K562 (cell line): ENCODE measurements at regions not wholly inside any gene's neighbourhood (a gene's known extent, or its start where the extent isn't known, plus 50 kb on each side); places are given as distances from the start of the nearest gene placed in this dataset.

Source experiments
- ATAC-seq: fragments of 200-7000 bp; cut with Tn5 transposase; 3 replicates; pipeline ENCODE4 v1.9.1; 2020; ENCODE audit warnings: moderate library complexity
- BruUV-seq: library from RNA; stranded (reverse); fragments of 400-500 nt; replicated peaks from 2 replicates; lab custom pipeline; 2021; lab: Mats Ljungman, UMichigan
- CTCF ChIA-PET: fragments of 300-600 bp; formaldehyde crosslinking; extraction: SDS; loops from one replicate; lab custom pipeline; 2021; ENCODE audit warnings: low intra/inter-chr PET ratio; lab: Yijun Ruan, JAX
- POLR2A ChIA-PET: fragments of 300-600, 350-650 bp; sonication (Branson Sonifier 250); formaldehyde crosslinking; extraction: SDS; loops from one replicate; lab custom pipeline; 2021; ENCODE audit warnings: antibody characterized with exemption, inconsistent platforms; lab: Yijun Ruan, JAX
- DNase-seq, 4 experiments: peaks; one replicate each; pipeline versions ENCODE4 v3.0.0 to v3.0.0-alpha.2; 2011 to 2018; ENCODE audit warnings: low spot score in 3 of 4, mixed read lengths in 3 of 4; ENCODE audit errors: extremely low read depth in 1 of 4
- FAIRE-seq: peaks from 2 replicates; lab custom pipeline; 2011; peaks lifted over from hg19 to GRCh38; lab: Jason Lieb, UNC
- H2AFZ ChIP-seq: 2 replicates; pipeline ENCODE4 v1.6.0; 2011; ENCODE audit warnings: low read depth, low read length, control low read depth, inconsistent platforms
- H3K27ac ChIP-seq: fragments of 200-600 bp; 3 replicates; pipeline ENCODE4 v1.8.0; 2011; ENCODE audit warnings: low read depth, mild to moderate bottlenecking, control low read depth, inconsistent platforms, low read length, moderate library complexity, mixed read lengths; ENCODE audit errors: extremely low read depth
- H3K27me3 ChIP-seq, 2 experiments: fragments of 300-600 bp in 1 of 2; 2 replicates in 1 of 2; 3 replicates in 1 of 2; pipeline versions ENCODE4 v1.6.0 to v1.8.0; 2011; ENCODE audit warnings: inconsistent platforms in 2 of 2, low read length in 2 of 2, mild to moderate bottlenecking in 1 of 2, mixed read lengths in 1 of 2, moderate library complexity in 1 of 2; ENCODE audit not compliant: control insufficient read depth in 2 of 2, insufficient read depth in 2 of 2
- H3K36me3 ChIP-seq: fragments of 300-600 bp; 3 replicates; pipeline ENCODE4 v1.8.0; 2011; ENCODE audit warnings: mild to moderate bottlenecking, low read length, inconsistent platforms; ENCODE audit not compliant: control insufficient read depth, insufficient read depth
- H3K4me1 ChIP-seq, 2 experiments: fragments of 200-600 bp in 1 of 2; replicated peaks in 1 of 2; 2 replicates in 1 of 2; 3 replicates in 1 of 2; pipeline versions ENCODE4 v1.5.1 to v1.8.0; 2011; ENCODE audit warnings: inconsistent platforms in 2 of 2, low read length in 2 of 2, mild to moderate bottlenecking in 1 of 2, mixed read lengths in 1 of 2, moderate library complexity in 1 of 2; ENCODE audit not compliant: control insufficient read depth in 2 of 2, insufficient read depth in 2 of 2
- H3K4me2 ChIP-seq: 2 replicates; pipeline ENCODE4 v1.6.1; 2011; ENCODE audit warnings: low read length, control low read depth, inconsistent platforms, mixed read lengths; ENCODE audit not compliant: insufficient read depth
- H3K4me3 ChIP-seq: fragments of 200-600 bp; sonication (generic), shearing (Covaris generic); 2 replicates; pipeline ENCODE4 v1.5.1; 2016; ENCODE audit warnings: control low read depth, inconsistent platforms
- H3K79me2 ChIP-seq: fragments of 200-600 bp; 3 replicates; pipeline ENCODE4 v1.8.0; 2011; ENCODE audit warnings: low read length, inconsistent platforms; ENCODE audit not compliant: control insufficient read depth, insufficient read depth
- H3K9ac ChIP-seq, 2 experiments: 2 replicates each; pipeline versions ENCODE4 v1.6.0 to v1.6.1; 2011; ENCODE audit warnings: low read depth in 2 of 2, low read length in 2 of 2, control low read depth in 1 of 2, inconsistent platforms in 1 of 2, mild to moderate bottlenecking in 1 of 2, mixed read lengths in 1 of 2; ENCODE audit not compliant: insufficient read depth in 1 of 2
- H3K9me1 ChIP-seq: one replicate; pipeline ENCODE4 v1.6.0; 2011; ENCODE audit warnings: inconsistent platforms, mild to moderate bottlenecking, low read length, moderate library complexity; ENCODE audit not compliant: control insufficient read depth, insufficient read depth
- H3K9me3 ChIP-seq: replicated peaks from 2 replicates; pipeline ENCODE4 v1.5.1; 2011; ENCODE audit warnings: low read depth, low read length, inconsistent platforms; ENCODE audit not compliant: control insufficient read depth, insufficient read depth
- H4K20me1 ChIP-seq: replicated peaks from 2 replicates; pipeline ENCODE4 v1.6.1; 2011; ENCODE audit warnings: low read length, inconsistent platforms, mixed read lengths; ENCODE audit not compliant: control insufficient read depth, insufficient read depth
- ADNP ChIP-seq: fragments of 200-800 bp; sonication (Bioruptor generic); IDR thresholded peaks from 2 replicates; pipeline ENCODE4 v1.6.1; 2016; ENCODE audit warnings: missing genetic modification characterization, missing compliant biosample characterization
- CEBPZ ChIP-seq: fragments of 150-350 bp; IDR thresholded peaks from 2 replicates; pipeline ENCODE4 v1.6.1; 2014; ENCODE audit warnings: low read depth, mild to moderate bottlenecking, low read length, borderline replicate concordance
- DNMT1 ChIP-seq: fragments of 450-650 bp; IDR thresholded peaks from 2 replicates; pipeline ENCODE4 v1.6.1; 2016; ENCODE audit warnings: antibody characterized with exemption, mild to moderate bottlenecking
- FUS ChIP-seq: fragments of 200-400 bp; formaldehyde crosslinking; optimal IDR thresholded peaks from 2 replicates; pipeline ENCODE3; 2017; ENCODE audit warnings: low read depth, low read length
- HDAC2 ChIP-seq: fragments of 450-650 bp; IDR thresholded peaks from 2 replicates; pipeline ENCODE4 v1.6.1; 2016; ENCODE audit warnings: mild to moderate bottlenecking
- HDAC8 ChIP-seq: fragments of 450-650 bp; IDR thresholded peaks from 2 replicates; pipeline ENCODE4 v1.6.1; 2016; ENCODE audit warnings: mild to moderate bottlenecking, missing genetic modification characterization, moderate library complexity, missing compliant biosample characterization
- MBD1 ChIP-seq: fragments of 250-450 bp; sonication (Bioruptor Pico); IDR thresholded peaks from 2 replicates; pipeline ENCODE4 v1.8.0; 2022; ENCODE audit warnings: inconsistent platforms
- PHF20 ChIP-seq: fragments of 450-650 bp; IDR thresholded peaks from 2 replicates; pipeline ENCODE4 v1.6.1; 2018; ENCODE audit not compliant: partially characterized antibody
- PPARD ChIP-seq: fragments of 250-450 bp; sonication (Bioruptor Pico); IDR thresholded peaks from 2 replicates; pipeline ENCODE4 v1.8.0; 2022; ENCODE audit warnings: inconsistent platforms, mild to moderate bottlenecking, moderate library complexity
- TFE3 ChIP-seq: fragments of 450-650 bp; formaldehyde crosslinking; IDR thresholded peaks from 2 replicates; pipeline ENCODE4 v1.4.0; 2020; ENCODE audit warnings: mild to moderate bottlenecking, mixed read lengths
- ZNF121 ChIP-seq: sonication (generic); formaldehyde crosslinking; conservative IDR thresholded peaks from 2 replicates; pipeline ENCODE4 v1.8.0; 2022; ENCODE audit warnings: missing genetic modification reagents
- ZNF57 ChIP-seq: fragments of 450-650 bp; formaldehyde crosslinking; IDR thresholded peaks from 2 replicates; pipeline ENCODE4 v1.4.0; 2020; ENCODE audit warnings: mild to moderate bottlenecking, moderate library complexity
- ZNF644 ChIP-seq: fragments of 200-800 bp; sonication (Bioruptor generic); IDR thresholded peaks from 2 replicates; pipeline ENCODE4 v1.6.1; 2016; ENCODE audit warnings: low read depth, missing genetic modification characterization, missing compliant biosample characterization
- WGBS: fragments of 100-300 bp; shearing (Covaris generic); methylation state at CpG from one replicate; pipeline ENCODE4 v1.1.6; 2016; ENCODE audit warnings: low coverage, mixed read lengths; ENCODE audit not compliant: insufficient coverage; ENCODE audit errors: missing lambda C conversion rate; 5-methylcytosine and 5-hydroxymethylcytosine counted together
- in situ Hi-C: fragments of 300-500 bp; cut with MboI; formaldehyde crosslinking; loops from 4 replicates; pipeline ENCODE4 v1.15.0; 2018; ENCODE audit warnings: inconsistent platforms, mixed read lengths
- intact Hi-C: fragments of 100-400 bp; cut with micrococcal nuclease; formaldehyde crosslinking; loops from 2 replicates; pipeline ENCODE4 v1.14.2; 2022

- Histone ChIP-seq H3K4me1 (peaks cover 0 to 20% of the 10 kb centered on the region in 2 experiments; a peak in 4 of 5 replicates), H3K4me2 (peak overlapping the region; percentile 77), H3K4me3 (peak overlapping the region; percentile 20; the same call in 1 of the 2 replicates), H3K27me3 (no peaks in the 10 kb centered on the region), H3K27ac (peak overlapping the region; percentile 88), H3K9ac (peak overlapping the region in 1 of 2 experiments; percentile 67; a peak in 2 of 4 replicates), H2AFZ (peak overlapping the region; percentile 90), H3K79me2 (no peaks in the 10 kb centered on the region), H3K36me3 (no peaks in the 10 kb centered on the region), H3K9me3 (0 out of 2 replicates have a peak, but pooled peaks cover 2% of the 10 kb centered on the region), H4K20me1 (no peaks in the 10 kb centered on the region), H3K9me1 (no peaks in the 10 kb centered on the region)
- ChIA-PET CTCF (no interaction called here), POLR2A (interaction anchor here (0.8 kb wide), 1 partner anchor 13 kb away, joined by 3 read pairs; no protein-coding TSS in a partner anchor)
- FAIRE-seq: peak; percentile 84
- WGBS: 8% methylated on average over 1 of the region's 2 CpGs
- peak; percentile 81 for ATAC-seq
- in situ Hi-C loops (no loop called here), intact Hi-C loops (loop anchor here (10.0 kb wide), 1 partner anchor 74 kb away; no protein-coding TSS in a partner anchor)
- peak; percentile 36 to 85 (median 50) for DNase-seq
- BruUV-seq: no TSS peak
- no peak for TF ChIP-seq ZNF57 (CRISPR knock-in tag)
- TF ChIP-seq MBD1 (CRISPR knock-in tag): no peak
- no peak for TF ChIP-seq ZNF644 (tag)
- no peak for TF ChIP-seq HDAC2
- no peak for TF ChIP-seq ZNF121 (CRISPR knock-in tag)
- TF ChIP-seq TFE3 (CRISPR knock-in tag): no peak
- TF ChIP-seq PHF20: no peak
- TF ChIP-seq FUS: no peak
- TF ChIP-seq CEBPZ: no peak
- no peak for TF ChIP-seq DNMT1
- no peak for TF ChIP-seq ADNP (tag)
- no peak for TF ChIP-seq HDAC8 (tag)
- no peak for TF ChIP-seq PPARD (CRISPR knock-in tag)
Observed at GRCh38 chr3:106130384-106131198, 261.8 kb upstream of the CBLB start.
